Panc1 (cell line): ENCODE measurements at regions not wholly inside any gene's neighbourhood (a gene's known extent, or its start where the extent isn't known, plus 50 kb on each side); places are given as distances from the start of the nearest gene placed in this dataset.

Source experiments
- CTCF ChIP-seq: fragments of 450-650 bp; IDR thresholded peaks from 2 replicates; pipeline ENCODE4 v1.5.1; 2017; ENCODE audit warnings: mild to moderate bottlenecking
- SIN3A ChIP-seq: IDR thresholded peaks from 2 replicates; pipeline ENCODE4 v1.6.1; 2012; ENCODE audit warnings: low read depth, mild to moderate bottlenecking, low read length, moderate library complexity, borderline replicate concordance; ENCODE audit not compliant: insufficient read depth

- TF ChIP-seq CTCF (no peak), SIN3A (no peak)
These were observed 85.4 kb downstream of the MTNR1B start for GRCh38 chr11:93054881-93055280.
